GM18951 (cell line): ENCODE measurements at regions not wholly inside any gene's neighbourhood (a gene's known extent, or its start where the extent isn't known, plus 50 kb on each side); places are given as distances from the start of the nearest gene placed in this dataset.

Source experiments
- POLR2A ChIP-seq: IDR thresholded peaks from 4 replicates; pipeline ENCODE4 v1.6.1; 2011; ENCODE audit warnings: mild to moderate bottlenecking; ENCODE audit not compliant: insufficient read length, insufficient read depth; ENCODE audit errors: extremely low read depth
- in situ Hi-C: fragments of 300-500 bp; cut with MboI; formaldehyde crosslinking; loops from one replicate; pipeline ENCODE4 v1.12.0; 2022; ENCODE audit warnings: low sequenced_read_pairs, mixed read lengths, inconsistent platforms; ENCODE audit not compliant: unreplicated experiment

DNA sequence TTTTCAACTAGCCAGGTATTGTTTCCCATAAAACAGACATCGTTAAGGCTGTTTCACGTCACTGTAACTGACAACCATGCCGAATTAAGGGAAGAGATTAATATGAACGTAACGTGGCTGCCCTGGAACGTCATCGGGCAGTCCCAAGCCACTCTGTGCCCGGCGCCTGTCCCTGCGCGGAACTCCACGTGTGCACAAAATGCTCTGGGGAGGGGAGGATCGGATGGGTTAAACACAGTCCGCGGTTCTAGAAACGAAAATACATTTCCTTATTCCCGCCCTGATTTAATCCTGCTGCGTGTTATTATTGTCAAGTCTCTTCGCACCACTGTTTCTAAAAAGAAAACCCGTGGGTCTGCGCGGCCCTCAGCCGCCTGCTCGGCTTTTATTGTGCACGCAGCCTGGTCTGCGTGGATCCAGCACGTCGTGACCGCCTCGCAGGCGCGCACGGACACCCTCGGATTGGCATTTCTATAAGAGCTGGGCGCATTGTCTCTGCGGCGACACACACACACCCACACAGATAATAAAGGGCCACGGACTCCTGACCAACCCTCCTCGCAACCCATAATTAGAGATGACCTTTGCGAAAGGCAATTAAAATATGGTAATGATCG is 69.6 kb upstream of the BCOR start:
- no peak for TF ChIP-seq POLR2A
- in situ Hi-C loops: loop anchor here (25.0 kb wide), 1 partner anchor 155 kb away; no protein-coding TSS in a partner anchor

DNA sequence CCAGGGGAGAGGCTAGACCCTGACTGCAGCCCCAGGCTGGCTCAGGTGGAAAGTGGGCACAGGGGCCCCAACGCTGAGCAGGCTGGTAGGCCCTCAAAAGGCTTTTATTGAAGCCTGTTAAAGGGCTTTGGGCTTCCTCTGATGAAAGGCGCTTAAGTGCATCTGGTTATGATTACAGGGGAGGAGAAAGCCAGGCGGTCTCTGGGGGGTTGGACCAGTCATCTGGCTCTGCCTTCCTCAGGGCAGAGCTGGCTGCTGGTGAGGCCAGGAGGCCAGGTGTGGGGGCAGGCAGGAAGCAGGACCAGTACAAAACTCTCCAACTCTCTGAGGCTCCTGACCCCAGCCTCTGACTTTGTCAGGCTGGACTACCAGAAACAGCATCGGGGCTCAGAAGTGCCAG is 68.8 kb upstream of the BCOR start:
- in situ Hi-C loops: loop anchor here (25.0 kb wide), 1 partner anchor 154 kb away; no protein-coding TSS in a partner anchor
- no peak for TF ChIP-seq POLR2A

DNA sequence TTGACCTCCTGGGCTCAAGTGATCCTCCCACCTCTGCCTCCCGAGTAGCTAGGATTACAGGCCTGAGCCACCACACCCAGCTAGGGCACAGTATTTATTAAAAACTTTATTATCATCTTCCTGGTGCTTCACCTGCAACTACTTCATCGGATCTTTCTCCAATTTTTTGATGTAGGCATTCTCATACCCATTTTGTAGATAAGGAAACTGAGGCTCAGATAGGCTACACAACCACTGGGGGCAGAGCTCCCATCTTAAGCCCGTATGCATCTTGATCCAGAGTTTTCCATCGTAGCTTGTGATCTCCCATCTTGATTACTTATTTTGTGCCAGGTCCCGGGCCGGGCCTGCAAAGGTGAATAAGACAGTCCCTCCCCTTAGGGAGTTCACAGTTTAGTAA is 68.1 kb upstream of the BCOR start:
- no peak for TF ChIP-seq POLR2A
- in situ Hi-C loops: loop anchor here (25.0 kb wide), 1 partner anchor 154 kb away; no protein-coding TSS in a partner anchor

DNA sequence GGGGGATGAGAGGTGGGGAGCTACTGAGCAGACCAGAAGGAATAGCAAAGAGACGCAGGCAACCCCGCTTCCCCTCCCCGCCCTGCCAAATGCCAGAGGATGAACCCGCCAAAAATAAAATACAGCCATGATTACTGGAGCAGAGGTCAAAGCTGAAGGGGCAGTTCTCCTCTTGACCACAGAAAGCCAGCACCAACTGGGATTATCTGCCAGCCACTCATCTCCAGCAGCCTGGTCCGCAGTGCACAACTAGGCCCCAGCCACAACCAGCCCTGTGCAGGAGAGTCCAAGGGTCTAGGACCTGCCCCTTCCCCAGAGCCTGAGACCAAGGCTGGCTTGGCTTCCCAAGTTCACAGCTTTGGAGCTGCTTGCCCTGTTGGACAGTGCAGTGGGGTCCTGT is 67.4 kb upstream of the BCOR start:
- in situ Hi-C loops: loop anchor here (25.0 kb wide), 1 partner anchor 153 kb away; no protein-coding TSS in a partner anchor
- no peak for TF ChIP-seq POLR2A

- no peak for TF ChIP-seq POLR2A
- in situ Hi-C loops: loop anchor here (25.0 kb wide), 1 partner anchor 152 kb away; no protein-coding TSS in a partner anchor
These were observed 67.0 kb upstream of the BCOR start for GRCh38 chrX:40164751-40165150.

- in situ Hi-C loops: loop anchor here (25.0 kb wide), 1 partner anchor 146 kb away; no protein-coding TSS in a partner anchor
- TF ChIP-seq POLR2A: no peak
These were observed 60.4 kb upstream of the BCOR start for GRCh38 chrX:40158036-40158706.

DNA sequence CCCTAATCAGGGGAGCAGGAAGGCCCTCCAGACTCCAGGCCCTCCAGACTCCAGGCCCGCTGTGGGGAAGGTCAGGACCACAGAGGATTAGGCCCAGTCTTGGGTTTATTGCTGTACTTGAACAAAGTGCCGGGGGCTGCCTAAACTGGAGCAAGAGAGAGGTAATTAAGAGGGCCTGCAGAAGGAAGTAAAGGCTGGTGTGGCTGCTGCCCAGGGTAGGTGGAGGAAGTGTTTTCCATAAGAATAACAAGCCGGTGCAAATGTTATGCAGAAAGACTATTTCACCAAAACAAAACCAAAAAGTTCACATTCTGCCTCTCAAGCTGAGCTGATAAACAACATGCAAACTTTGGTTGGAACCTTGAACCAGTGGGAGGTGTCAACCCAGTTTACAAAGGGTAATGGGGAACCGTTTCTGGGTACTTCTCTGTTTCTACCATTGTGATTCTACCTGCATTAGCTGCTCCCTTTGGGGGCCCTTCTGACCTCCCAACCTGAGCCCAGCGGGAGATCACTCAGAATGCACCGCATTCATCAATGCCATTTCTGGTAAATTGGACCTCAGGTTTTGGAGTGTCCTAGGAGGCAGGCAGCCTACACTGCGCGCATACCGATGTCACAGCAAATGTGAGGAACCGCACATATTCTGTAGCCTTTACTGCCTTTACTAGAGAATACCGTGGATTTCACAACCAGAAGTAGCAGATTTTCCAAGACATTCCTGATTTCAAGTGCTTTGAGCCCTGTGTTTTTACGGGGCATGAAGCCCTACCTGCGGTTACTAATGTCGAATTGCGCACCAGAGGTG is 59.7 kb upstream of the BCOR start:
- no peak for TF ChIP-seq POLR2A
- in situ Hi-C loops: loop anchor here (25.0 kb wide), 1 partner anchor 145 kb away; no protein-coding TSS in a partner anchor

DNA sequence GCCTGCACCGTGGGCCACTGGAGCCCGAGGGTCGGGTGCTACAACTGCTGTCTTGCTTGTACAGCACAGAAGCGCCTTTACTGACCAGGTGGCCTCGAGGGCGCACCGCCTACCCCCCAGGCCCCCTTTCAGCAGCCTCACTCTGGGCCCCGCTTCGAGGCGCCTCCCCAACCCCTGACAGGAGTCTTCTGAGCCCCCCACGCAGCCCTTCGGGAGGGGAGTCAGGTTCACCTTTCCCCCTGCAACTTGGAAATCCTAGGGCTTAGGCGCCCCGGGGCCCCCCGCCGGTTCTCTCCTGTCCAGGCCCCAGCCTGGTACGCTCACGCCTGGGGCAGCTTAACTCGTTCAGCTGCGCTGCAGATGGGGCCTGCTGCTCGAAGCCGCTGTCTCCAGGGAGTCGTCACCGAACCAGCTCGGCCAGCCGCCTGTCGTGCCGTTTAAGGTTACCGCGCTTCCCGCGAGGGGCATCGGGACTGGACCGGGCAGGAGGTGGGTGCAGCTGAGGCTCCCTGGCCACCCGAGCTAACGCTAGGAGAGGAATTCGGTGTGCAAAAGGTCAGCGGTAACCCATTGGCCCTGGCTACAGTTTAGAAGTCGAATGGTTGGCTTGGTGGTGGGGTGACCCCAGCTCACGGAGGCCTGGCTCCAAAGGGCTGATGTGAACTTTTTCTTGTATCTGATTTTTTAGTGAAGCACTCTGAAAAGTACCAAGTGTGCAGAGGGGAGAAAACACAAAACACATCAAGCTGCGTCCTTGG is 58.9 kb upstream of the BCOR start:
- TF ChIP-seq POLR2A: no peak
- in situ Hi-C loops: loop anchor here (25.0 kb wide), 1 partner anchor 144 kb away; no protein-coding TSS in a partner anchor

DNA sequence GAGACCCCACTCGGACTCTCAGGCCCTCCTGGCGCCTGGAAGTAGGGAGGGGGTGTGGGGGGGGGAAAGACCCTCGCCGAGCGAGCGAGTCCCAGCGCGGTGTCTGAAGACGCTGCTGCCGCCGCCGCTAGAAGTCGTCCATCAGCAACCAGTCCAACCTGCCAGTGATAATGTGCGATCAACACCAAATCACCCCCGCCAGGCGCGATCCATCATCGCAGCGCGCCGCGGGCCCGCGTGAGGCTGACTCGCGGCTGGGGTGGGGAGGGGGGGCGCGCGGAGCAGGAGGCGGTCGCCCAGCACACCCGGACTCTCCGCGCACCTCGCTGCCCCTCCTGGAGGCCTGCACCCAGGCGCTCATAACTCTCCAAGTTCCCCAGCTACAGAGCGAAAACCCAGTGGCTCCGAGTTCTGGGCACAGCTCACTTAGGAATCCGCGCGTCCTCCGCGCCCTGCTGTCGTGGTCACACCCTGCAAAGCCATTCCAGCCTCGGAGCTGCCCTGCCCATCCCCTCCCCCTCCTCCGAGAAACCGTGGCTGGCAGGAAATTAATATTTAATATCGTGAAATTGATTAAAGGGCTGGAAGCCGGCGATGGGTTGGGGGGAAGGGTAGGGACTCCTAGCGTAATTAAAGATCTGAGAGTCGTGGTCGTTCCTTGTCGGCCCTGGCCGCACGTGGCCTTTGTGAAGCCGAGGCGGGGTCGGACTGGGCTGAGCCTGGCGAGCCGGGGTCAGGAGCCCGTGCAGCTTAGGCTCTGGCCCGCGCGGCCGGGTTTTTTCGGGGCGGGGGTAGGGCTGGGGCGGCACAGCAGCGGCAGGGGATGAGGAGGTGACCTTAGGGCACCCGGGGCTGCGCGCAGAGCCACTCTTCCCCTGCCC is 58.1 kb upstream of the BCOR start:
- TF ChIP-seq POLR2A: no peak
- in situ Hi-C loops: loop anchor here (25.0 kb wide), 1 partner anchor 144 kb away; no protein-coding TSS in a partner anchor

GRCh38 chrX:40154853-40155588 is 57.3 kb upstream of the BCOR start:
- in situ Hi-C loops: loop anchor here (25.0 kb wide), 1 partner anchor 143 kb away; no protein-coding TSS in a partner anchor
- no peak for TF ChIP-seq POLR2A
